Eye (tissue), 1 donor: ENCODE measurements at regions not wholly inside any gene's neighbourhood (a gene's known extent, or its start where the extent isn't known, plus 50 kb on each side); places are given as distances from the start of the nearest gene placed in this dataset.
"Not testable (repeated sequence)": the region's sequence is repeated elsewhere in the genome, so short reads cannot be mapped to it uniquely, and the experiment has no call there.

Experiments used
- DNase-seq: peaks from one replicate; pipeline ENCODE4 v3.0.0-alpha.2; 2015

DNA sequence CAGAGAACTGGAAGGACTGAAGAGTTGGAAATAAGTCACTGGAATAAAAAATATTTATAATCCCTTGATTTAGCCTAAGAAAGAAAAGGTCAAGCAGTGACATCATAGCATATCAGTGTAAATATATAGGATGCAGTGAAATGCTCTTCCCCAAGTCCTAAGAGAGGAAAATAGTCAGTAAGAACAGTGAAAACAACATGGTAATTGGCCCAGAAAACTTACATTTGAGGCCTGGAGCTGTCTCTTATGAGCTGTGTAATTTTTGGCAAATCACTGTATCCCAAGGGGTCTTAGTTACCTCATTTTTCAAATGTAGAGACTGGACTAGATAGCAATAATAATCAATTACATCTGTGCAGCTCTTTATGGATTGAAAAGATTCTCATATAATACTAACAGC, 255.7 kb upstream of the AR start:
- peak; percentile 5 for DNase-seq

GRCh38 chrX:67289055-67289499, 254.7 kb upstream of the AR start:
- peak; percentile 47 for DNase-seq

- DNase-seq: no peak
Measured at GRCh38 chrX:67290489-67291220, 253.2 kb upstream of the AR start.

- no peak for DNase-seq
Measured at GRCh38 chrX:67295924-67296323, 247.9 kb upstream of the AR start.

DNA sequence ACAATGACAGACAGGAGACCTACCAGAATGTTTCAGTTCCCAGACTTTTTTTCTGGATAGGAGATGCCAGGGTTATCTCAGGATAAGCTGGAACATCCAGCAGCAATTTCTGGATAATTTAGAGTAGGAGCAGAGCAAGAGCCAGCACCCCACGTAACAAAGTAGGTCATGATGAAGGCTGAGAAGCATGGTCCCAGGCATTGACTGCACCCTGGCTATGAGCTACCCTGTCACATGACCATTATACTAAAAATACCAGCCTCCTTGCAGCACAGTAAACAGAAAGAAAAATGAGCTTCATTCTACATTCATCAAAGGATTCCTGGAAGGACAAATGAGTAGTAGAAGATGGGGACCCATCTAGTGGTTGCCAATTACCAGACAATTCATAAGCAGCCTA, 247.4 kb upstream of the AR start:
- DNase-seq: no peak

DNA sequence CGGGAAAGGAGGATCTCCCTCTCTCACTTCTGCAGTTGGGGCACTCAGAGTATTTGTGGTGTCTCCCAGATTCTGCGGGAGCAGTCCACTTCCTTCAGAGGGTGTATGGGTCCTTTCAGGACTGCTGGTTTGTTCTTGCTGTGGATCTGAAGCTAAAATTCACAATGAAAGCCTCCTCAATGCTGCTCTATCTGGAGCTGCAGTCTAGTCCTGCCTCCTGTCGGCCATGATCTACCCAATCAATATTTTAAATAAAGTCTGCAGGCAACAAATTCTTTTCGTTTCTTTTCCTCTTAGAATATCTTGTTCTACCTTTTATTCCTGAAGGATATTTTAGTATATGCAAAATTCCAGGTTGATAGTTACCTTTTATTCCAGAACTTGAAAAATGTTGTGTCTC, 226.1 kb upstream of the AR start:
- DNase-seq: no peak

- DNase-seq: no peak
Measured at GRCh38 chrX:67328476-67328875, 215.3 kb upstream of the AR start.

GRCh38 chrX:67334323-67334722, 209.5 kb upstream of the AR start:
- DNase-seq: no peak

DNA sequence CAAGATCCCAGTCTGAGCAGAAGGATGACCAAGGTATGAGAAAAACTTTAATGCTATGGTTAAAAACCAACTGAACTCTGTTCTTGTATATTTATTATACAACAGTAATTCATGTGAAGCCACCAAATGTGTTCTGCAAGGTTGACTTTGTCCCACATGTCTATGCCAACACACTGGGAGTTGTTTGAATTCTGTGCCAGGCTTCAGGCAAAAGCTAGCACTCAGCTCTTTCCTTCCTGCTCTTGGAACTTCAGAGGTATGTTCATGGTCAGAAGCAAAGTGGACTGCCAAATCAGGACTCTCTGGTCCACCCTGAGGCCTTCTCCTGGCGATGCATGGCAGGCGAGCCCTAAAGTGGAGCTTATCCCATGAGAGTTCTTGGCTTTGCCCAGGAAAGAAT, 205.6 kb upstream of the AR start:
- DNase-seq: no peak

DNA sequence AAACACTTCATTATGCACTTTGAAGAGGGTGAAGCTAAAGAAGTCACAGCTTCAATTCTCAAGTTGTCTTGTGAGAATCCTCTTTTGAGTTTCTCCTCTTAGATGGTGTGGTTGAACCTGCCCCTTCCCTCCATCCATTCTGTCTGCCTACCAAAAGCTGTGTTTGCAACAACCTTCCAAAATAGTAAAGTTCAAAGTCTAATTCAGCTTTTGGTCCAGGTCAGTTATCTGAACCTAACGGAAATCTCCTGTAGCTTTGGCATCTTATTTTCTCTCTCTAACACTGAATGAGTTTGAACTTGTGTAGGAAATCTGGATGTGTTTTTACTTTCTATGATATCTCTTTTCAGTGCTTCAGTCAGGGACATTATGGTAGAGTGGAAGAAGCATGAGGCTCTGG, 201.7 kb upstream of the AR start:
- no peak for DNase-seq

- DNase-seq: no peak
Measured at GRCh38 chrX:67346225-67346624, 197.6 kb upstream of the AR start.

GRCh38 chrX:67346667-67347066, 197.2 kb upstream of the AR start:
- DNase-seq: no peak

DNA sequence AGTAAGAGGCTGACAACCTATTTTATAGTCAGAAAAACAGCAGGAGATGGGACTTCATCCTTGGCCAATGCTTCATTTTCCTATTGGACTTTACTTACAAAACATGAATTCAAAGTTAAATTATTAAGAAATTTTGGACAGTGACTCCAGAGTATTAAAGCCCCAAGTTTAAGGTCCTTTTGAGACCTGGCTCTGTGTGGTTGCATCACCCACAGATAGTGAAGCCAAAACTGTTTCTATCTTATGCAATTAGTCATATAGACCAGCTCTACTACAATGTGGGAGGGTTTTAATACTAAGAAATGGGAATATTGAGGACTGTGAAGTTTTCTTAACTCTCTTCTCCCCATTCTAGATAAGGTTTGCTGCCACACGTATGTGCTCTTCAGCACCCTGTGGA, 196.7 kb upstream of the AR start:
- no peak for DNase-seq

DNA sequence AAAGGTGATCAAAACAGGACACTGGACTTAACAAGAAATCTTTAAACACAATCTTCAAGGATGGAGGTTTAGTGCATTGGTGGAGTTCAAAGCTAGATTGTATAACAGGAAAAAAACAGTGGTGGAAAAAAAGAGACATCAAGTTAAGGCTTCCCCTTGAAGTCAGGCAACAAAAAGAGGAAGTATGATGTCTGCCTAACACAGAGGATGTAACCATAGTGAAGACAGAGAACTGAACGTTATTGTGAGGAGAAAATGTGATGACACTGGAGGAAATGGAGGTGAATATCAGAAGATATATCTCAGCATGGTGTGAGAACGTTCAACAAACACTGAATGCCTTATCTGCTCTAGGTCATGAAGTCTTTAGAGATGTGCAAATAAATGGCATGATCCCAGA, 192.4 kb upstream of the AR start:
- DNase-seq: no peak

GRCh38 chrX:67353651-67354370, 190.0 kb upstream of the AR start:
- no peak for DNase-seq

GRCh38 chrX:67361267-67361666, 182.6 kb upstream of the AR start:
- DNase-seq: not testable (repeated sequence)

DNA sequence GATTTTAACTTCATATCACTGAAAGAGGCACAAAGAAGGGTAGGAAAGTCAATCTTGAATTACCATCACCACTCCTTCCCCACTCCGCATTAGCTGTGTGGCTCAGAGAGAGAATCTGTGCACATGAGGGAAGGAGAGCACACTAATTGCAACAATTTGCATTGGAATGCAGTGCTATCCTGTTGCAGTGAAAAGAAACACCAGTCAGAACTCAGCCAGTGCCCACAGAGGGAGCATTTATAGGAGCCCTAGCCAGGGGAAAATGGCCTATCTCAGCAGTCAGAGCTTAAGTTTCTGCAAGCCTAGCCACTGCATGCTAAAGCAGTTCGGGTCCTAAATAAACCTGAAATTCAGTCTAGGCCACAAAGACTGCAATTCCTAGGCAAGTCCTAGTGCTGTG, 159.4 kb upstream of the AR start:
- no peak for DNase-seq

DNA sequence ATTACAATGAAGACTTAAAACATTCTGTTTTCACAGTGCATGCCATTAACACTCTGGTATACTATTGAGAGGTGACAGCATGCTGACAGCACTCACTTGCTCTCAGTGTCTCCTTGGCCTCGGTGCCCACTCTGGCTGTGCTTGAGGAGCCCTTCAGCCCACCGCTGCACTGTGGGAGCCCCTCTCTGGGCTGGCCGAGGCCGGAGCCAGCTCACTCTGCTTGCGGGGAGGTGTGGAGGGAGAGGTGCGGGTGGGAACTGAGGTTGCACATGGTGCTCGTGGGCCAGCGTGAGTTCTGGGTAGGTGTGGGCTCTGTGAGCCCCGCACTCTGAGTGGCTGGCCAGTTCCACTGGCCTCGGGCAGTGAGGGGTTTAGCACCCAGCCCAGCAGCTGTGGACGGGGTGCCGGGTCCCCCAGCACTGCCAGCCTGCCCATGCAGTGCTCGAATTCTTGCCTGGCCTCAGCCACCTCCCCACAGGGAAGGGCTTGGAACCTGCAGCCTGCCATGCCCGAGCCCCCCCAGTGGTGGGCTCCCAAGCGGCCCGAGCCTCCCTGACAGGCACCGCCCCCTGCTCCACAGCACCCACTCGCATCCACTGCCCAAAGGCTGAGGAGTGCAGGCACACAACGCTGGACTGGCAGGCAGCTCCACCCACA, 135.3 kb upstream of the AR start:
- no peak for DNase-seq

DNA sequence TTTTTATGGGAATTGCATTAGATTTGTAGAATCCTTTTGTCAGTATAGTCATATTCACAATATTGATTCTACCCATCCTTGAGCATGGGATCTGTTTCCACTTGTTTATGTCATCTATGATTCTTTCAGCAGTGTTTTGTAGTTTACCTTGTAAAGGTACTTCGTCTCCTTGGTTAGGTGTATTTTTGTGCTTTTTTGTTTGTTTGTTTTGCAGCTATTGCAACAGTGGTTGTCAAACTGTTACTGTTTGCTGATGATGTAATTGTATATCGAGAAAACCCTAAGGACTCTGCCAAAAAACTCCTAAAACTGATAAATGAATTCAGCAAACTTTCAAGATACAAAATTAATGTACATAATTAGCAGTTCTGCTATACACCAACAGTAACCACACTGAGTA, 127.9 kb upstream of the AR start:
- DNase-seq: no peak

- DNase-seq: no peak
Measured at GRCh38 chrX:67426946-67427345, 116.9 kb upstream of the AR start.

- DNase-seq: no peak
Measured at GRCh38 chrX:67435536-67435935, 108.3 kb upstream of the AR start.

DNA sequence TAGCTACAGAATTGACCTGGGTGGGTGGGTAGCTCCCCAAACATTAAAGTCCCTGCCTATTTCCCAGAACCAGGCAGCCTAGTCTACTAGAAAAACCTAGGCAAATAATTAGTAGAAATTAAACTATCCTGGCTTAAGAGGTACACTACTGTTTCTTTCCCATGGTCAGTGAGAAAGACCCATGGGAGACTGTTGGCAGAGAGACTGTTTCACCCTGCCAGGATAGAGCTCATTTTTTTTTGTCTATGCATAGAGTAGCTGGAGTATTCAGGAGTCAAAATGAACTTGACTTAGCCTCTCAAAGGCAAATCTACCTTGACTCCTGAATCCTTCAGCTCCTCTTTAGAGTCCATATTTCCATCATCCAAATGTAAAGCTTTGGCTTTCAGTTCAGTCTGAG, 107.0 kb upstream of the AR start:
- DNase-seq: no peak

DNA sequence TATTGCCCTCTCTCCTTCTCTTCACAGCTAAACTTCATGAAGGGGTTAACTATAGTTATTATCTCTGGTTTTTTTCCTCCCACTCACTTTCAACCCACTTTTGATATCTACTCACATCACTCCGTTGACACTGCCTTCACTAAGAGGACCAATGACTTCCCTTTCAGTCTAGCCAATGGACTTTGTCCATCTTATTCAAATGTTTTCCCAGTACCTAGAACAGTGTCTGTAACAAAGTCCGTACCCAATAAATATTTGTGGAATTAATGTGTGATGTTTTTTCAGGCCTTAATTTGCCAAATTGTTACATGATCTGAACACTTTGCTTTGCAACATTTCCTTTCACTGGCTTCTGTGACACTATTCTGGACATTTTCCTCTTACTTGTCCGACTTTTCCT, 106.0 kb upstream of the AR start:
- no peak for DNase-seq

GRCh38 chrX:67475259-67475658, 68.6 kb upstream of the AR start:
- DNase-seq: not testable (repeated sequence)
